DMS114 treated with DMSO at 0.1 percent for 48 hours (cell line): ENCODE measurements at regions not wholly inside any gene's neighbourhood (a gene's known extent, or its start where the extent isn't known, plus 50 kb on each side); places are given as distances from the start of the nearest gene placed in this dataset.
"Not testable (repeated sequence)": the region's sequence is repeated elsewhere in the genome, so short reads cannot be mapped to it uniquely, and the experiment has no call there.

ENCODE experiments used
- DNase-seq: peaks from one replicate; lab custom pipeline; 2025; ENCODE audit not compliant: unreplicated experiment; lab: John Stamatoyannopoulos, UW

DNA sequence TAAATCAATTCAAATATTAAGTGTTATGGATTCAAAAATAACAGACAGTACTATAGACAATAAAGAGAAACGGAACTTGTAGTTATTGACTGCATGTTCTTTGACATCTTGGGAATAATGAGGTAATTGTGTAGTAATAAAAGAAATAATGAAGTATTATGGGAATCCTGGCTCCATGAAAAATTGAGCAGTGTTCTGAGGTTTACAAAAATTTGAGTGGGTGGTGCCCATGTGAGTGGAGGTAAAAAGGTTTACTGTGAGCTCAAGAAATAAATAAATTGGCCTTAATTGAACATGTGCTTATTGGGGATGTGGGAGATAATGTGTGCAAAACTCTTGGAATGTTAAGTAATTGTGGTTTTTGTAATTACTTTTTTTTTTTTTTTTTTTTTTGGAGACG, 1013.7 kb upstream of the GJE1 start:
- DNase-seq: no peak

DNA sequence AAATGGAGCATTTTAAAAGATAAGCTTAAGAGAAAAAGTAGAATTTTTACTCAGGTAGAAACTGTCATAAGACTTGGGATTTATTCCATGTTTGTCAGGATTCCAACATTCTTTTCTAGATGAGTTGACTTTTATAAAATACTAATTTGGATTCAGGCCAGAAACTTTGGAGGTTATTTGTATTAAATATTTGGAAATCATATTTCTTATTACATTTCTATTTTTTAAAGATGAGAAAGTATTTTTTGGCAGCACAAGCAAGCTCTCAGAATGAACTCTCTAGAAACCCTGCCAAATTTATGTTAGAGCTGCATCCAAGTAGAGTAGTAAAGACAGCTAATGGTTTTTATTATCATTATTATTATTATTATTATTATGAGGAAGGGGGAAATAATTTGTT, 1014.9 kb upstream of the GJE1 start:
- DNase-seq: no peak

DNA sequence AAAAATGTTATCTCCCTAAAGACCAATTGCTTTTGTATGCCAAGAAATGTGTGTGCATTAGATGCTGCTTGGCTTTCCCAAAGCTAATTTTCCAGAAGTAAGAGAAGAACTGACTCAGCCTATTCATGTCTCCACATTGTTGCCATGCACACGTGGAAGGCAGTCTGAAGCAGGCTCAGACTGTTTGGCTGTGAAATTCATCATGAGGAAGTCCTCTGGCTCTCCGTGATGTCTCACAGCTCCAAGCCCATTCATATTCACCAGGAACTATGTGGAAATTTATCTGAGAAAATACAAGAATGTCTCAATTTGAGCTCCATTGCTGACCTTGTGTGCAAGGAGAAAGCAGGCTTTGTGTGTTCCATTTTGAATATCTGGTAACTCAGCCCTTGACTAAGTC, 1022.2 kb upstream of the GJE1 start:
- DNase-seq: no peak

DNA sequence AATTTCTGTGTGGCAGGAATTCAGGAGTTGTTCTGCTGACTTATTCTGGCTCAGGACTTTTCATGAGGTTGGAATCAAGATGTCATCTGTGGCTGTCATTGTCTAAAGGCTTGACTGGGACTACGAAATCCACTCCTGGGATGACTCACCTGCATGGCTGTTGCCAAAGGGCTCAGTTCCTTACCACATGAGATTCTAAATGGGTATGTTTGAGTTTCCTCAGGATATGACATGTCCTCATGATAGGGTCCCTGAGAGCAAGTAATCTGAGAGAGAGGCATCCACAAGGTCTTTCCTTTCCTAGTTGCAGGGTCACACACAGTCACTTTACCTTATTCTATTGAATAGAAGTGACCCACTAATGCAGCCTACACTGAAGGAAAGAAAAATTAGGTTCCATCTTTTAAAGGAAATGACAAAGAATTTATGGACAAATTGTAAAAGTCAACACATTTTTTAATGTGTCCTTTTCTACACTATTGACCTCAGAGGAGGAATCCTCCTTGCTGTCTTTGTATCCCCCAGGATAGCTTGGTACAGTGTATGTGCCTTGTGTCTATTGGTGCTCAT, 1025.0 kb upstream of the GJE1 start:
- no peak for DNase-seq

- peak; percentile 26 for DNase-seq
Measured at GRCh38 chr6:141105481-141105880, 1027.2 kb upstream of the GJE1 start.

DNA sequence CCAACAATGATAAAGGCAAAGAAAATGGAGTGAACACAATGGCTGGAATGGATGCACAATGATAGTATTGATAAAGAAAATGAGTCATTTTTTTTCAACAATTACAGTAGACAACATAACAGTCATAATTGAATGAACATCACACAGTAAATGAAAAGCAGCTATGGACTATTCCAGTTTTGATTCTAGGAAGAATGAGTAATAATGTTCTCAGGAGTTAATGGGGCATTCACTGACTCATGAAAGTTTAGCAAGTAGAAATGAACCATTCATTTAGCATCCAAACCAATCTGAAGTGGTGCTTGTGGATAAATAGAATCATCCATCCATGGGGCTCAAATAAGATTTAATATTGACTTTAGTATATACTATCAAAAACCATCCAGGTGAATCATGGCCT, 1029.5 kb upstream of the GJE1 start:
- DNase-seq: no peak

DNA sequence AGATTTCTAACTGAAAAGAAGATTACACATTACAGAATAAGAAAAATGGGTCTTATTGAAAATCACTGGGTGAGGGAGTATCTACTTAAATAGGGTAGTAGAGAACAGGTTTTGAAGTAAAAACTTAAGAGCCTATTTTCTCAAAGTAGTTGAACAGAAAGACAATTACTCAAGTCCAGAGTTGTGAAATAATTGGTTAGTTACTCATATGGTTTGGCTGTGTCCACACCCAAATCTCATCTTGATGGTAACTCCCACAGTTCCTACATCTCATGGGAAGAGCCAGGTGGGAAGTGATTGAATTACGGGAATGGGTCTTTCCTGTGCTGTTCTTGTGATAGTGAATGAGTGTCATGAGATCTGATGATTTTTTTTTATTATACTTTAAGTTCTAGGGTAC, 1035.3 kb upstream of the GJE1 start:
- DNase-seq: no peak

- no peak for DNase-seq
Measured at GRCh38 chr6:141095308-141095707, 1037.4 kb upstream of the GJE1 start.

- DNase-seq: no peak
Measured at GRCh38 chr6:141088171-141088570, 1044.6 kb upstream of the GJE1 start.

GRCh38 chr6:141077355-141078333, 1055.1 kb upstream of the GJE1 start:
- DNase-seq: peak; percentile 11

GRCh38 chr6:141057761-141058160, 1075.0 kb upstream of the GJE1 start:
- no peak for DNase-seq

GRCh38 chr6:141056945-141057625, 1075.6 kb upstream of the GJE1 start:
- no peak for DNase-seq

- no peak for DNase-seq
Measured at GRCh38 chr6:141050471-141050870, 1082.3 kb upstream of the GJE1 start.

- no peak for DNase-seq
Measured at GRCh38 chr6:141048451-141048850, 1084.3 kb upstream of the GJE1 start.

GRCh38 chr6:141046496-141046895, 1086.2 kb upstream of the GJE1 start:
- DNase-seq: not testable (repeated sequence)

- no peak for DNase-seq
Measured at GRCh38 chr6:141041596-141042087, 1091.1 kb upstream of the GJE1 start.

DNA sequence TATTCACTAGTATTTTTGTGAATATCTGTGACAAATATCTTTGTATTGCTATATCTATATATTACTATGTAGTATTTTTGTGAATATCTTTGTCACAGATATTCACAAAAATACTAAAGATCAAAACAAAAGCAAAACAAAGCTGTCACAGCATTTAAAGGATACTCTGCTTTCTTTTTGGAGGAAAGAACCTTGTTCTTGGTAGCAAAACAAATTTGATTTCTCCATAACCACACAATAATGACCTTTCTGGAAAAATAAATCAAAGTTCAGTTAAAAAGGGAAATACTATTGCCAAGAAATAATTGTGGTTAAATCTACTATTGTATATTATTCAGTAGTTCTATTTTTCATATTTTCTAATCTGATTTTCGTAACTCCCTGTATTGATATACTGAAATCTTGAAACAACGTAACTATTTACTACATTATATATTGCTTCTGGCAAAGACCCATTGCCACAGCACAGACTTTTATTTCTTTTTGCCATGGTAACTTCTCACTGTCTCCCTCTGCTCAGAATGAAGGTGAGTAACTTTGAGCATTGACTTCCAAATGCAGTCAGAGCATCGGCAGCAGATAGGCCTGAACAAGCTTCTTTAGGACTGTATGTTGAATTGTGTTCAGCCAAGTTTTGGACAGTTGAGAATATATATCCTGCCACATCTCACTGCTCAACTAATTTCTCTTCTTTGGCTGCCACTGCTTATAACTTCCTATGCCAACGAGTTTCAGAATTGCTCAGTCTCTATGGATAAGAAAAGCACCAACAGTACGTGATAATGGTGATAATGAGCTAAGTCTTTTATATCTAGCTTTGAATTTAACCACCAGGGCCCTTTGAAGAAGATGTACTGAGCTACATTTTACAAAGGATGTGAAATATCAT, 1097.2 kb upstream of the GJE1 start:
- no peak for DNase-seq

DNA sequence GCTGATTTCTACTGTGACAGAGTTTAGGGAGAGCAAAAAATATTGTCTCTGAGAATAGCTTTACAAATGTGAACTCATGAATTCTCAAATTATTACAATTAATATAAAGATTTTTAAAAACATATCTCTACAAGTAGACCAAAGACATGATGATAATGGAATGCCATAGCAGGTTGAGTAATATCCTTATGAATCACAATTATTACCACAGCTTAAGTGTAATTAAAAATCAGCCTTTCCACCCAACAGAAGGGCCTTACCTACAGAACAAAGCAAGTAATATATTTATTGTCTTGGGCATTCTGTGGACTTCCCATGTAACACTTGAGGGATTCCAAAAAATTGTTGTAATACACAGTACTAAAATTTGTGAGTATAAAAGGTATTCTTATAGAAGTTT, 1099.6 kb upstream of the GJE1 start:
- no peak for DNase-seq

DNA sequence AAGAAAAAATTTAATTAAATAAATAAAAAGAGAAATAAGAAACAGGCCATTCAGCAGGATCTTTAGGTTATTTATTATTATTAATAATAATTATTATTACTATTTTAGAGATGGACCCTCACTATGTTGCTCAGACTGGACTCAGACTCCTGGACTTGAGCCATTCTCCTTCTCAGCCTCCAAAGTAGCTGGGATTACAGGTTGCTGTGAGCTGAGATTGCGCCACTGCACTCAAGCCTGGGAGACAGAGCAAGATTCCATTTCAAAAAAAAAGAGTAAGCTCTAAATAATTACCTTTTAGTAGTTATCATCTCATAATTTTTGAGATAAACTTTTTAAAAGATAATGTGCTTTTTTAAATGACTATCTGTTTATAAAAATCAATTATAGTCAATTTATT, 1102.8 kb upstream of the GJE1 start:
- no peak for DNase-seq

DNA sequence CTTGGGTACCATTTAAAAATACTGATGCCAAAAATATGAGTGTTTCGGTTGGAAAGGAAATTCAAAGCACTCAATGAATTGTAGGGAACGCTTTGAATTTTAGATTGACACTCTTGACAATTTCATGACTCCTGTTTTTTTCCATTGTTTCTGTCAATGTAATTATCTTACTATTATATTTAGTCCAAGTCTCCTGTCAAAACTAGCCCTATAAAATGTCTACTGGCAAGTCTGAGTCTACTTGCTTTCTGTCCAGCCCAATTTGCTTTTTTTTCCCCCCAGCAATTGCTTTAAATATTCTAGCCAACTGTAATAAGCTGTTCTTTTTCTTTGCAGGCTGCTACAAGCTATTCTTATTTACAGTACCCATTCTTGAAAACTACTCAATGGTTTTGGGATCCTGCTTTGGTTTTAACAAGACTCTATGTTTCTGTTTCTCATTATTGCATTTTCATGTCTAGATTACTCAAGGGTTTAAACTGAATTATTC, 1103.9 kb upstream of the GJE1 start:
- DNase-seq: no peak

- no peak for DNase-seq
Measured at GRCh38 chr6:141026504-141026903, 1106.2 kb upstream of the GJE1 start.
